ENCODE measurements at regions not wholly inside any gene's neighbourhood (a gene's known extent, or its start where the extent isn't known, plus 50 kb on each side); places are given as distances from the start of the nearest gene placed in this dataset.
"Not testable (repeated sequence)": the region's sequence is repeated elsewhere in the genome, so short reads cannot be mapped to it uniquely, and the experiment has no call there.

GRCh38 chr20:40029589-40029988 is 659.4 kb downstream of the MAFB start:
- TF ChIP-seq CTCF (IDR thresholded peaks at IDR 0.05; ENCODE audit: low read depth, low read length), result no peak
- DNase-seq (ENCODE audit: low read depth, low spot score), result no peak
- ChIA-PET POLR2A (no interaction called here), CTCF (no interaction called here)
- no peak overlapping the region for H3K4me3 ChIP-seq (ENCODE audit: low read depth, low read length)
- no peaks in the 10 kb centered on the region for H3K9me3 ChIP-seq (ENCODE audit: control insufficient read depth, insufficient read depth, low read length)
- no peaks in the 10 kb centered on the region for H3K27me3 ChIP-seq (ENCODE audit: control insufficient read depth, insufficient read depth, low read length)
- no peak overlapping the region for H3K27ac ChIP-seq (ENCODE audit: low read depth, low read length)

- POLR2A ChIA-PET, result no interaction called here
- DNase-seq (ENCODE audit: low read depth, low spot score), result no peak
- Histone ChIP-seq H3K4me3 (ENCODE audit: low read depth, low read length) (no peak overlapping the region), H3K27ac (ENCODE audit: low read depth, low read length) (no peak overlapping the region), H3K27me3 (ENCODE audit: control insufficient read depth, insufficient read depth, low read length) (no peaks in the 10 kb centered on the region), H3K9me3 (ENCODE audit: control insufficient read depth, insufficient read depth, low read length) (no peaks in the 10 kb centered on the region)
- CTCF ChIA-PET, result no interaction called here
- no peak for TF ChIP-seq CTCF (IDR thresholded peaks at IDR 0.05; ENCODE audit: low read depth, low read length)
These were observed 669.5 kb downstream of the MAFB start for GRCh38 chr20:40019510-40019909.

GRCh38 chr20:40017765-40018164 is 671.3 kb downstream of the MAFB start:
- Histone ChIP-seq H3K4me3 (ENCODE audit: low read depth, low read length) (no peak overlapping the region), H3K27ac (ENCODE audit: low read depth, low read length) (no peak overlapping the region), H3K27me3 (ENCODE audit: control insufficient read depth, insufficient read depth, low read length) (no peaks in the 10 kb centered on the region), H3K9me3 (ENCODE audit: control insufficient read depth, insufficient read depth, low read length) (no peaks in the 10 kb centered on the region)
- TF ChIP-seq CTCF (IDR thresholded peaks at IDR 0.05; ENCODE audit: low read depth, low read length), result no peak
- ChIA-PET POLR2A (no interaction called here), CTCF (no interaction called here)
- DNase-seq (ENCODE audit: low read depth, low spot score), result no peak

DNA sequence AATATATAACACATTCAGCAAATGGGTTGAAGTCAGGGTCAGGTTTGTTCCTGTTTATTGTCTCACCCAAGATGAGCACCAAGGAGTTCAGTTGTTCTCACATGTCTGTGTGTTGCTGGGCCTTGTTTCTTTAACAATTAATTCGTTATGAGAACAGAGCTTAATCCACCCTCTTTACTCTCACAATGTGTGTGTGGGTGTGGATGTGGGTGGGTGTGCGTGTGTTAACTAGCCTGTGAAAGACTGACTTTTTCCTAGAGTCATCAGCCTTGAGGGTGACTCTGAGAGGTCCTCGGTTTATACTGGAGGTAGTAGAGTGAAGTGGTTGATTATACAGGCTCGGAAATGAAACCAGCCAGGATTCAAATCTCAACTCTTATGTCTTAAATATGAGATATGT is 672.1 kb downstream of the MAFB start:
- Histone ChIP-seq H3K9me3 (ENCODE audit: control insufficient read depth, insufficient read depth, low read length) (no peaks in the 10 kb centered on the region), H3K4me3 (ENCODE audit: low read depth, low read length) (no peak overlapping the region), H3K27ac (ENCODE audit: low read depth, low read length) (no peak overlapping the region), H3K27me3 (ENCODE audit: control insufficient read depth, insufficient read depth, low read length) (no peaks in the 10 kb centered on the region)
- ChIA-PET POLR2A (no interaction called here), CTCF (no interaction called here)
- TF ChIP-seq CTCF (IDR thresholded peaks at IDR 0.05; ENCODE audit: low read depth, low read length), result no peak
- DNase-seq (ENCODE audit: low read depth, low spot score), result no peak

DNA sequence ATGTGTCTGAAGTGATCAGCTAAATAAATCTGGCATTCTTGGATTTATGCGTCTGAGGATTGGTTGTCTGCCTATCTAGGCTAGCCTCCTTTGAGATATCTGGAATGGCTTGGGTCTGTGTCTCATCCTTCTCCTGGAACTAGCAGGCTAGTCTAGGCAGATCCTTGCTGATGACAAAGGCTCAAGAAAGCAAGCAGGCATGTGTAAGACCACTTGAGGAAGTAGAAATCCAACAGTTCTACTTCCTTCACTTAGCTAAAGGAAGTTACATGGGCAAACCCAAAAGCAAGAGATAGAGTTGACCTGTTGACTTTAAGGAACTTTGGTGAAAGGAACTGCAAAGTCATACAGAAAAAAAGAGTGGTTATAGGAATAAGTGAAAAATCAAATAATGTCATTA is 672.6 kb downstream of the MAFB start:
- POLR2A ChIA-PET, result no interaction called here
- Histone ChIP-seq H3K27me3 (ENCODE audit: control insufficient read depth, insufficient read depth, low read length) (no peaks in the 10 kb centered on the region), H3K27ac (ENCODE audit: low read depth, low read length) (no peak overlapping the region), H3K4me3 (ENCODE audit: low read depth, low read length) (no peak overlapping the region), H3K9me3 (ENCODE audit: control insufficient read depth, insufficient read depth, low read length) (no peaks in the 10 kb centered on the region)
- no peak for TF ChIP-seq CTCF (IDR thresholded peaks at IDR 0.05; ENCODE audit: low read depth, low read length)
- CTCF ChIA-PET, result no interaction called here
- DNase-seq (ENCODE audit: low read depth, low spot score), result no peak

DNA sequence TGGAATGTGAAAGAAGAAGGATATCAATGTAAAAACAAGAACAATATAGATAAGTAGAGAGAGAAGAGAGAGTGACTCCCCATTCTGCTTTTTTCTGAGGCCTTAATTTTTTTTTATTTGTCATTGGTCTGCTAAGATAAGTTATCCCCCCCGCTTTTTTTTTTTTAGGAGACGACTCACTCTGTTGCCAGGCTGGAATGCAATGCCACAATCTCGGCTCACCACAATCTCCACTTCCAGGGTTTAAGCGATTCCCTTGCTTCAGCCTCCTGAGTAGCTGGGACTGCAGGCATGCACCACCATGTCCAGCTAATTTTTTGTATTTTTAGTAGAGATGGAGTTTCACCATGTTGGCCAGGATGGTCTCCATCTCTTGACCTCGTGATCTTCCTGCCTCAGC is 677.0 kb downstream of the MAFB start:
- POLR2A ChIA-PET; H3K27ac ChIP-seq (ENCODE audit: low read depth, low read length); H3K9me3 ChIP-seq (ENCODE audit: control insufficient read depth, insufficient read depth, low read length); H3K27me3 ChIP-seq (ENCODE audit: control insufficient read depth, insufficient read depth, low read length); H3K4me3 ChIP-seq (ENCODE audit: low read depth, low read length); DNase-seq (ENCODE audit: low read depth, low spot score): not testable (repeated sequence)
- CTCF ChIA-PET, result interaction anchor here (1.1 kb wide), 1 partner anchor 183 kb away, joined by 4 read pairs; no protein-coding TSS in a partner anchor

All from AG04450 (cell line).